A673 (cell line): ENCODE measurements at regions not wholly inside any gene's neighbourhood (a gene's known extent, or its start where the extent isn't known, plus 50 kb on each side); places are given as distances from the start of the nearest gene placed in this dataset.

Experiments
- EZH2 ChIP-seq: fragments of 200-600 bp; sonication (generic); IDR thresholded peaks from 2 replicates; pipeline ENCODE4 v1.6.1; 2017; ENCODE audit warnings: borderline replicate concordance, low read depth, mild to moderate bottlenecking, mixed read lengths, antibody characterized with exemption, low read length; ENCODE audit not compliant: poor library complexity, severe bottlenecking
- TF ChIP-seq, protein P1 (sequence below): fragments of 300-800, 200-600 bp; sonication (generic); conservative IDR thresholded peaks from 2 replicates; pipeline ENCODE4 v1.5.1; 2017; ENCODE audit warnings: low read depth, mild to moderate bottlenecking, antibody characterized with exemption, low read length, moderate library complexity, mixed read lengths

GRCh38 chr16:51450376-51450775 is 299.3 kb upstream of the SALL1 start:
- TF ChIP-seq EZH2: no peak
- TF ChIP-seq, protein P1, sequence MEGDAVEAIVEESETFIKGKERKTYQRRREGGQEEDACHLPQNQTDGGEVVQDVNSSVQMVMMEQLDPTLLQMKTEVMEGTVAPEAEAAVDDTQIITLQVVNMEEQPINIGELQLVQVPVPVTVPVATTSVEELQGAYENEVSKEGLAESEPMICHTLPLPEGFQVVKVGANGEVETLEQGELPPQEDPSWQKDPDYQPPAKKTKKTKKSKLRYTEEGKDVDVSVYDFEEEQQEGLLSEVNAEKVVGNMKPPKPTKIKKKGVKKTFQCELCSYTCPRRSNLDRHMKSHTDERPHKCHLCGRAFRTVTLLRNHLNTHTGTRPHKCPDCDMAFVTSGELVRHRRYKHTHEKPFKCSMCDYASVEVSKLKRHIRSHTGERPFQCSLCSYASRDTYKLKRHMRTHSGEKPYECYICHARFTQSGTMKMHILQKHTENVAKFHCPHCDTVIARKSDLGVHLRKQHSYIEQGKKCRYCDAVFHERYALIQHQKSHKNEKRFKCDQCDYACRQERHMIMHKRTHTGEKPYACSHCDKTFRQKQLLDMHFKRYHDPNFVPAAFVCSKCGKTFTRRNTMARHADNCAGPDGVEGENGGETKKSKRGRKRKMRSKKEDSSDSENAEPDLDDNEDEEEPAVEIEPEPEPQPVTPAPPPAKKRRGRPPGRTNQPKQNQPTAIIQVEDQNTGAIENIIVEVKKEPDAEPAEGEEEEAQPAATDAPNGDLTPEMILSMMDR: no peak
